ENCODE measurements at regions not wholly inside any gene's neighbourhood (a gene's known extent, or its start where the extent isn't known, plus 50 kb on each side); places are given as distances from the start of the nearest gene placed in this dataset.

- no peak for DNase-seq (ENCODE audit: low read depth in 3 of 3)
These were observed 263.9 kb downstream of the HIVEP2 start for GRCh38 chr6:142681099-142681498.

GRCh38 chr6:142682985-142683384 lies 262.0 kb downstream of the HIVEP2 start:
- DNase-seq (ENCODE audit: low read depth in 3 of 3): no peak

- no peak for DNase-seq (ENCODE audit: low read depth in 3 of 3)
These were observed 261.2 kb downstream of the HIVEP2 start for GRCh38 chr6:142683714-142684141.

GRCh38 chr6:142684371-142684770 lies 260.6 kb downstream of the HIVEP2 start:
- no peak for DNase-seq (ENCODE audit: low read depth in 3 of 3)

- DNase-seq (ENCODE audit: low read depth in 3 of 3): peak in 1 of 3 donors; percentile 7
These were observed 259.0 kb downstream of the HIVEP2 start for GRCh38 chr6:142685852-142686506.

- no peak for DNase-seq (ENCODE audit: low read depth in 3 of 3)
These were observed 258.5 kb downstream of the HIVEP2 start for GRCh38 chr6:142686507-142686887.

- peak; percentile 20 to 65 (median 48) for DNase-seq (ENCODE audit: low read depth in 3 of 3)
These were observed 252.0 kb downstream of the HIVEP2 start for GRCh38 chr6:142692942-142693341.

- DNase-seq (ENCODE audit: low read depth in 3 of 3): no peak
These were observed 251.5 kb downstream of the HIVEP2 start for GRCh38 chr6:142693441-142693840.

- DNase-seq (ENCODE audit: low read depth in 3 of 3): no peak
These were observed 250.9 kb downstream of the HIVEP2 start for GRCh38 chr6:142694054-142694453.

- no peak for DNase-seq (ENCODE audit: low read depth in 3 of 3)
These were observed 250.0 kb downstream of the HIVEP2 start for GRCh38 chr6:142695016-142695415.

GRCh38 chr6:142696123-142697000 lies 248.6 kb downstream of the HIVEP2 start:
- DNase-seq (ENCODE audit: low read depth in 3 of 3): no peak

- DNase-seq (ENCODE audit: low read depth in 3 of 3): no peak
These were observed 248.0 kb downstream of the HIVEP2 start for GRCh38 chr6:142697001-142697335.

GRCh38 chr6:142697922-142698321 lies 247.1 kb downstream of the HIVEP2 start:
- no peak for DNase-seq (ENCODE audit: low read depth in 3 of 3)

- DNase-seq (ENCODE audit: low read depth in 3 of 3): no peak
These were observed 246.2 kb downstream of the HIVEP2 start for GRCh38 chr6:142698751-142699150.

- DNase-seq (ENCODE audit: low read depth in 3 of 3): no peak
These were observed 245.6 kb downstream of the HIVEP2 start for GRCh38 chr6:142699391-142699790.

- DNase-seq (ENCODE audit: low read depth in 3 of 3): no peak
These were observed 244.9 kb downstream of the HIVEP2 start for GRCh38 chr6:142700032-142700431.

- no peak for DNase-seq (ENCODE audit: low read depth in 3 of 3)
These were observed 244.2 kb downstream of the HIVEP2 start for GRCh38 chr6:142700671-142701312.
